HEK293 (cell line): ENCODE measurements at regions not wholly inside any gene's neighbourhood (a gene's known extent, or its start where the extent isn't known, plus 50 kb on each side); places are given as distances from the start of the nearest gene placed in this dataset.

Experiments used
- CTCF ChIA-PET: fragments of 350-600 bp; formaldehyde crosslinking; extraction: SDS; loops from one replicate; lab custom pipeline; 2021; ENCODE audit warnings: antibody characterized with exemption; lab: Yijun Ruan, JAX
- POLR2A ChIA-PET: fragments of 300-600 bp; formaldehyde crosslinking; extraction: SDS; loops from one replicate; lab custom pipeline; 2020; ENCODE audit warnings: antibody characterized with exemption, inconsistent platforms; lab: Yijun Ruan, JAX
- H3K27ac ChIP-seq: fragments of 200-500 bp; sonication (Bioruptor generic); 2 replicates; pipeline ENCODE4 v1.5.1; 2014; ENCODE audit warnings: low read depth, low read length, control low read depth, inconsistent platforms; ENCODE audit errors: extremely low read depth
- H3K36me3 ChIP-seq, 2 experiments: fragments of 200-500 bp in 1 of 2; sonication (Bioruptor generic) in 1 of 2; 1 replicate in 1 of 2; 2 replicates in 1 of 2; pipeline ENCODE4 v1.5.1; 2014 to 2017; ENCODE audit warnings: inconsistent platforms in 2 of 2, low read length in 2 of 2; ENCODE audit not compliant: control insufficient read depth in 2 of 2, insufficient read depth in 1 of 2
- H3K4me1 ChIP-seq: fragments of 200-500 bp; sonication (Bioruptor generic); 2 replicates; pipeline ENCODE4 v1.5.1; 2014; ENCODE audit warnings: mild to moderate bottlenecking, low read length, inconsistent platforms; ENCODE audit not compliant: control insufficient read depth, insufficient read depth
- H3K4me3 ChIP-seq: 2 replicates; pipeline ENCODE4 v1.5.1; 2011; ENCODE audit warnings: low read depth, mild to moderate bottlenecking, control low read depth, low read length, moderate library complexity
- H3K9me3 ChIP-seq: fragments of 200-500 bp; sonication (Bioruptor generic); 2 replicates; pipeline ENCODE4 v1.5.1; 2014; ENCODE audit warnings: low read depth, low read length, inconsistent platforms; ENCODE audit not compliant: control insufficient read depth, insufficient read depth
- ATF2 ChIP-seq: fragments of 450-650 bp; formaldehyde crosslinking; IDR thresholded peaks from 2 replicates; pipeline ENCODE4 v1.5.1; 2016; ENCODE audit warnings: missing biosample characterization, missing genetic modification characterization, low read depth
- GLI2 ChIP-seq: fragments of 450-650 bp; formaldehyde crosslinking; IDR thresholded peaks from 2 replicates; pipeline ENCODE4; 2017; ENCODE audit warnings: missing biosample characterization, missing genetic modification characterization, low read depth, borderline replicate concordance
- HOXA7 ChIP-seq: sonication (generic); formaldehyde crosslinking; IDR thresholded peaks from 2 replicates; pipeline ENCODE4 v1.8.1; 2022; ENCODE audit warnings: missing genetic modification reagents, borderline replicate concordance
- KLF10 ChIP-seq: fragments of 450-650 bp; IDR thresholded peaks from 2 replicates; pipeline ENCODE4 v1.5.1; 2018; ENCODE audit warnings: missing biosample characterization, mild to moderate bottlenecking, missing genetic modification characterization
- KLF7 ChIP-seq: fragments of 450-650 bp; formaldehyde crosslinking; IDR thresholded peaks from 2 replicates; pipeline ENCODE4 v1.5.1; 2016; ENCODE audit warnings: missing biosample characterization, missing genetic modification characterization, borderline replicate concordance
- MEIS1 ChIP-seq: sonication (generic); formaldehyde crosslinking; IDR thresholded peaks from 2 replicates; pipeline ENCODE4 v1.8.1; 2022; ENCODE audit warnings: missing genetic modification reagents, mild to moderate bottlenecking, borderline replicate concordance
- PRDM10 ChIP-seq: fragments of 450-650 bp; formaldehyde crosslinking; IDR thresholded peaks from 2 replicates; pipeline ENCODE4 v1.5.1; 2016; ENCODE audit warnings: missing biosample characterization, missing genetic modification characterization
- SCRT1 ChIP-seq: fragments of 450-650 bp; formaldehyde crosslinking; IDR thresholded peaks from 2 replicates; pipeline ENCODE4 v1.5.1; 2016; ENCODE audit warnings: missing biosample characterization, missing genetic modification characterization, borderline replicate concordance
- SP7 ChIP-seq: fragments of 450-650 bp; formaldehyde crosslinking; IDR thresholded peaks from 2 replicates; pipeline ENCODE4 v1.5.1; 2016; ENCODE audit warnings: missing biosample characterization, missing genetic modification characterization
- ZBTB1 ChIP-seq: fragments of 450-650 bp; formaldehyde crosslinking; IDR thresholded peaks from 2 replicates; pipeline ENCODE4 v1.5.1; 2016; ENCODE audit warnings: missing biosample characterization, missing genetic modification characterization
- ZBTB10 ChIP-seq: fragments of 450-650 bp; formaldehyde crosslinking; IDR thresholded peaks from 2 replicates; pipeline ENCODE4 v1.5.1; 2016; ENCODE audit warnings: missing biosample characterization, missing genetic modification characterization
- ZBTB21 ChIP-seq: fragments of 450-650 bp; formaldehyde crosslinking; IDR thresholded peaks from 2 replicates; pipeline ENCODE4 v1.5.1; 2017; ENCODE audit warnings: missing biosample characterization, missing genetic modification characterization
- ZBTB8A ChIP-seq: fragments of 450-650 bp; formaldehyde crosslinking; IDR thresholded peaks from 2 replicates; pipeline ENCODE4 v1.5.1; 2016; ENCODE audit warnings: missing biosample characterization, missing genetic modification characterization
- ZEB2 ChIP-seq: fragments of 450-650 bp; formaldehyde crosslinking; IDR thresholded peaks from 2 replicates; pipeline ENCODE4 v1.5.1; 2016; ENCODE audit warnings: missing biosample characterization, missing genetic modification characterization
- ZNF10 ChIP-seq: fragments of 450-650 bp; formaldehyde crosslinking; IDR thresholded peaks from 2 replicates; pipeline ENCODE4 v1.5.1; 2017; ENCODE audit warnings: missing biosample characterization, missing genetic modification characterization
- ZNF133 ChIP-seq: fragments of 450-650 bp; formaldehyde crosslinking; IDR thresholded peaks from 2 replicates; pipeline ENCODE4 v1.5.1; 2016; ENCODE audit warnings: missing biosample characterization, missing genetic modification characterization
- ZNF146 ChIP-seq: fragments of 450-650 bp; formaldehyde crosslinking; IDR thresholded peaks from 2 replicates; pipeline ENCODE4 v1.5.1; 2016; ENCODE audit warnings: missing biosample characterization, missing genetic modification characterization
- ZNF221 ChIP-seq: fragments of 450-650 bp; formaldehyde crosslinking; IDR thresholded peaks from 2 replicates; pipeline ENCODE4 v1.5.1; 2017; ENCODE audit warnings: missing biosample characterization, missing genetic modification characterization, borderline replicate concordance
- ZNF529 ChIP-seq: fragments of 450-650 bp; formaldehyde crosslinking; IDR thresholded peaks from 2 replicates; pipeline ENCODE4 v1.5.1; 2017; ENCODE audit warnings: missing genetic modification characterization, missing biosample characterization; ENCODE audit not compliant: insufficient replicate concordance
- ZNF548 ChIP-seq: fragments of 450-650 bp; formaldehyde crosslinking; IDR thresholded peaks from 2 replicates; pipeline ENCODE4 v1.5.1; 2016; ENCODE audit warnings: missing biosample characterization, missing genetic modification characterization
- ZNF558 ChIP-seq: fragments of 450-650 bp; formaldehyde crosslinking; IDR thresholded peaks from 2 replicates; pipeline ENCODE4 v1.5.1; 2016; ENCODE audit warnings: missing biosample characterization, missing genetic modification characterization
- ZNF600 ChIP-seq: fragments of 450-650 bp; formaldehyde crosslinking; IDR thresholded peaks from 2 replicates; pipeline ENCODE4 v1.5.1; 2016; ENCODE audit warnings: missing biosample characterization, missing genetic modification characterization
- ZNF623 ChIP-seq: fragments of 450-650 bp; formaldehyde crosslinking; IDR thresholded peaks from 2 replicates; pipeline ENCODE4 v1.5.1; 2016; ENCODE audit warnings: missing biosample characterization, missing genetic modification characterization
- ZNF629 ChIP-seq: fragments of 450-650 bp; formaldehyde crosslinking; IDR thresholded peaks from 2 replicates; pipeline ENCODE4 v1.5.1; 2017; ENCODE audit warnings: missing biosample characterization, missing genetic modification characterization
- ZNF639 ChIP-seq: fragments of 450-650 bp; formaldehyde crosslinking; IDR thresholded peaks from 2 replicates; pipeline ENCODE4 v1.5.1; 2016; ENCODE audit warnings: missing biosample characterization, missing genetic modification characterization
- ZNF660 ChIP-seq: fragments of 450-650 bp; IDR thresholded peaks from 2 replicates; pipeline ENCODE4 v1.5.1; 2018; ENCODE audit warnings: missing biosample characterization, mild to moderate bottlenecking, missing genetic modification characterization
- ZNF830 ChIP-seq: fragments of 450-650 bp; IDR thresholded peaks from 2 replicates; pipeline ENCODE4 v1.5.0; 2018; ENCODE audit warnings: missing biosample characterization, missing genetic modification characterization, low read depth, mild to moderate bottlenecking, moderate library complexity
- ZNF843 ChIP-seq: fragments of 450-650 bp; formaldehyde crosslinking; IDR thresholded peaks from 2 replicates; pipeline ENCODE4 v1.5.1; 2016; ENCODE audit warnings: missing biosample characterization, missing genetic modification characterization

GRCh38 chr5:125189531-125189941, 443.1 kb upstream of the ZNF608 start (continued):
- TF ChIP-seq GLI2 (tag by site-specific recombination) (0 out of 2 replicates have a peak, but pooled peaks have one; percentile 15), SP7 (tag by site-specific recombination) (peak; percentile 56), ZBTB1 (no peak), ZNF558 (tag by site-specific recombination) (peak; percentile 66; the same call in 1 of the 2 replicates), ZNF529 (tag by site-specific recombination) (no peak), ZEB2 (tag by site-specific recombination) (peak; percentile 82), MEIS1 (CRISPR knock-in tag) (no peak), ZNF600 (tag by site-specific recombination) (no peak), ZNF660 (0 out of 2 replicates have a peak, but pooled peaks have one; percentile 60), ZNF10 (tag by site-specific recombination) (0 out of 2 replicates have a peak, but pooled peaks have one; percentile 28), ZNF629 (tag by site-specific recombination) (peak; percentile 97), KLF10 (tag by site-specific recombination) (0 out of 2 replicates have a peak, but pooled peaks have one; percentile 18), ZBTB21 (peak; percentile 88), ZBTB10 (tag by site-specific recombination) (no peak), ZNF830 (tag by site-specific recombination) (no peak), ZNF843 (0 out of 2 replicates have a peak, but pooled peaks have one; percentile 45), ATF2 (tag by site-specific recombination) (peak; percentile 75), ZNF639 (tag by site-specific recombination) (peak; percentile 59; the same call in 1 of the 2 replicates), ZBTB8A (no peak)

GRCh38 chr5:125190232-125191087, 444.0 kb upstream of the ZNF608 start:
- CTCF ChIA-PET: interaction anchor here (0.6 to 1.0 kb wide), 2 partner anchors 302 to 373 kb away, joined by 3 read pairs; no protein-coding TSS in a partner anchor
- peak overlapping the region; percentile 65 for H3K27ac ChIP-seq
- H3K4me3 ChIP-seq: no peak overlapping the region
- TF ChIP-seq PRDM10 (tag by site-specific recombination) (peak; percentile 35; the same call in 1 of the 2 replicates), ZNF221 (tag by site-specific recombination) (no peak), ZNF133 (tag by site-specific recombination) (peak; percentile 80; the same call in 1 of the 2 replicates), HOXA7 (CRISPR knock-in tag) (no peak), SCRT1 (tag by site-specific recombination) (0 out of 2 replicates have a peak, but pooled peaks have one; percentile 8), ZNF843 (peak; percentile 78), ZNF548 (no peak), ZNF146 (tag by site-specific recombination) (no peak), KLF7 (no peak), ZNF623 (tag by site-specific recombination) (no peak)

More at GRCh38 chr5:125190232-125191087, 444.0 kb upstream of the ZNF608 start:
- no peaks in the 10 kb centered on the region for H3K36me3 ChIP-seq
- no peaks in the 10 kb centered on the region for H3K9me3 ChIP-seq
- POLR2A ChIA-PET: no interaction called here
- peaks cover 22% of the 10 kb centered on the region for H3K4me1 ChIP-seq
